Upper lobe of left lung (tissue), 4 donors: ENCODE measurements at regions not wholly inside any gene's neighbourhood (a gene's known extent, or its start where the extent isn't known, plus 50 kb on each side); places are given as distances from the start of the nearest gene placed in this dataset.

ENCODE experiments used
- POLR2AphosphoS5 ChIP-seq, 2 donors: sonication (generic); formaldehyde crosslinking; IDR thresholded peaks; one replicate each; pipeline ENCODE4 v1.5.1; 2017; ENCODE audit warnings: antibody characterized with exemption in 2 of 2
- TF ChIP-seq, protein P1 (sequence below), 6 experiments: fragments of 450-650 bp in 4 of 6; fragments of 200-600 bp in 2 of 6; sonication (generic) in 2 of 6; IDR thresholded peaks; one replicate each; pipeline ENCODE4 v1.5.1; 2016 to 2019; ENCODE audit warnings: antibody characterized with exemption in 6 of 6

DNA sequence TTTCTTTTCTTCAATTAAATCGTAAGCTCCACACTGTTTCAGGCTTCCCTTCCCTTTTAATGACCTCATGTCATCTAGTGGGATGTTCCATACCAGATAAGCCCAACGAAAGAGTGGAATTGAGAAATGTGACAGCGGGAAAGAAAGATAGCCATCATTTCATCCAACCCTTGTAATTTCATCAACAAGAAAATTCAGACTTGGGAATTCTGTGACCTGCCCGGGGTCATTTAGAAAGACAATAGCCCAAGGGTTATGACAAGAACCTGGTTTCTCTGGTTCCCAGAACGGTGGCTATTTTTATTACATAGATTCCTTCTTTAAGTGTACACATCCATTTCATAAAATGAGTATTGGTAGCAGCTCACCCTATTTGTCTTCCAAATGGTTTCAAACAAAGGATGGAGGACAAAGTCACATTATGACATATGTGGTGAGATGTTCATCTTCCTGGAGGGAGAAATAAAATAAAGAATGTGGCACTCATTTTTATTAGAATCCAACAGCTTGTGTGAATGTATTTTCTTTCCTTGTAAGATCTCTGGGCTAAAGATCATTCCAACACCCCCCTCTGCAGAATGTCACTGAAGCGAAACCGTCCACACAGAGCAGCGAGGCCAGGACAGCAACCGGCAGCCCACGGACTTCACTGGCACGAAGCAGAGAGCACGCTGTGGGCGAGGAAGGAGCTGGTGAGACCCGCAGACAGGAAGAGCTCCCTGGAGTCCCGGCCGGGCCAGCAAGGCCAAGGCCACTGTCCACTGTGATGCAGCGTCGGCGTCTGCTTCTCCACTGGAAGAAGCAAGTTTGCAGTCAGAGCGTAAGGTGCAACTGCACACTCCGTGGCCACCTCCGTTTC, 199.9 kb downstream of the KLF6 start:
- TF ChIP-seq, protein P1, sequence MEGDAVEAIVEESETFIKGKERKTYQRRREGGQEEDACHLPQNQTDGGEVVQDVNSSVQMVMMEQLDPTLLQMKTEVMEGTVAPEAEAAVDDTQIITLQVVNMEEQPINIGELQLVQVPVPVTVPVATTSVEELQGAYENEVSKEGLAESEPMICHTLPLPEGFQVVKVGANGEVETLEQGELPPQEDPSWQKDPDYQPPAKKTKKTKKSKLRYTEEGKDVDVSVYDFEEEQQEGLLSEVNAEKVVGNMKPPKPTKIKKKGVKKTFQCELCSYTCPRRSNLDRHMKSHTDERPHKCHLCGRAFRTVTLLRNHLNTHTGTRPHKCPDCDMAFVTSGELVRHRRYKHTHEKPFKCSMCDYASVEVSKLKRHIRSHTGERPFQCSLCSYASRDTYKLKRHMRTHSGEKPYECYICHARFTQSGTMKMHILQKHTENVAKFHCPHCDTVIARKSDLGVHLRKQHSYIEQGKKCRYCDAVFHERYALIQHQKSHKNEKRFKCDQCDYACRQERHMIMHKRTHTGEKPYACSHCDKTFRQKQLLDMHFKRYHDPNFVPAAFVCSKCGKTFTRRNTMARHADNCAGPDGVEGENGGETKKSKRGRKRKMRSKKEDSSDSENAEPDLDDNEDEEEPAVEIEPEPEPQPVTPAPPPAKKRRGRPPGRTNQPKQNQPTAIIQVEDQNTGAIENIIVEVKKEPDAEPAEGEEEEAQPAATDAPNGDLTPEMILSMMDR (IDR thresholded peaks at IDR 0.05), result no peak
- no peak for TF ChIP-seq POLR2AphosphoS5 (IDR thresholded peaks at IDR 0.05)
